HEK293 (cell line): ENCODE measurements at regions not wholly inside any gene's neighbourhood (a gene's known extent, or its start where the extent isn't known, plus 50 kb on each side); places are given as distances from the start of the nearest gene placed in this dataset.

ENCODE experiments used
- CTCF ChIA-PET: fragments of 350-600 bp; formaldehyde crosslinking; extraction: SDS; loops from one replicate; lab custom pipeline; 2021; ENCODE audit warnings: antibody characterized with exemption; lab: Yijun Ruan, JAX
- POLR2A ChIA-PET: fragments of 300-600 bp; formaldehyde crosslinking; extraction: SDS; loops from one replicate; lab custom pipeline; 2020; ENCODE audit warnings: antibody characterized with exemption, inconsistent platforms; lab: Yijun Ruan, JAX
- H3K27ac ChIP-seq: fragments of 200-500 bp; sonication (Bioruptor generic); 2 replicates; pipeline ENCODE4 v1.5.1; 2014; ENCODE audit warnings: low read depth, low read length, control low read depth, inconsistent platforms; ENCODE audit errors: extremely low read depth
- H3K36me3 ChIP-seq, 2 experiments: fragments of 200-500 bp in 1 of 2; sonication (Bioruptor generic) in 1 of 2; 1 replicate in 1 of 2; 2 replicates in 1 of 2; pipeline ENCODE4 v1.5.1; 2014 to 2017; ENCODE audit warnings: inconsistent platforms in 2 of 2, low read length in 2 of 2; ENCODE audit not compliant: control insufficient read depth in 2 of 2, insufficient read depth in 1 of 2
- H3K4me1 ChIP-seq: fragments of 200-500 bp; sonication (Bioruptor generic); 2 replicates; pipeline ENCODE4 v1.5.1; 2014; ENCODE audit warnings: mild to moderate bottlenecking, low read length, inconsistent platforms; ENCODE audit not compliant: control insufficient read depth, insufficient read depth
- H3K4me3 ChIP-seq: 2 replicates; pipeline ENCODE4 v1.5.1; 2011; ENCODE audit warnings: low read depth, mild to moderate bottlenecking, control low read depth, low read length, moderate library complexity
- H3K9me3 ChIP-seq: fragments of 200-500 bp; sonication (Bioruptor generic); 2 replicates; pipeline ENCODE4 v1.5.1; 2014; ENCODE audit warnings: low read depth, low read length, inconsistent platforms; ENCODE audit not compliant: control insufficient read depth, insufficient read depth
- EGR2 ChIP-seq: fragments of 450-650 bp; formaldehyde crosslinking; IDR thresholded peaks from 2 replicates; pipeline ENCODE4 v1.5.1; 2016; ENCODE audit warnings: low read depth, missing biosample characterization, missing genetic modification characterization
- MZF1 ChIP-seq: fragments of 450-650 bp; formaldehyde crosslinking; IDR thresholded peaks from 2 replicates; pipeline ENCODE4 v1.5.1; 2017; ENCODE audit warnings: missing biosample characterization, missing genetic modification characterization, borderline replicate concordance
- SCRT1 ChIP-seq: fragments of 450-650 bp; formaldehyde crosslinking; IDR thresholded peaks from 2 replicates; pipeline ENCODE4 v1.5.1; 2016; ENCODE audit warnings: missing biosample characterization, missing genetic modification characterization, borderline replicate concordance
- SCRT2 ChIP-seq: fragments of 450-650 bp; formaldehyde crosslinking; IDR thresholded peaks from 2 replicates; pipeline ENCODE4 v1.5.1; 2016; ENCODE audit warnings: missing biosample characterization, missing genetic modification characterization
- ZBTB10 ChIP-seq: fragments of 450-650 bp; formaldehyde crosslinking; IDR thresholded peaks from 2 replicates; pipeline ENCODE4 v1.5.1; 2016; ENCODE audit warnings: missing biosample characterization, missing genetic modification characterization
- ZFP3 ChIP-seq: fragments of 450-650 bp; formaldehyde crosslinking; IDR thresholded peaks from 2 replicates; pipeline ENCODE4 v1.5.1; 2016; ENCODE audit warnings: low read depth, missing biosample characterization, missing genetic modification characterization
- ZNF214 ChIP-seq: fragments of 450-650 bp; formaldehyde crosslinking; IDR thresholded peaks from 2 replicates; pipeline ENCODE4 v1.5.1; 2017; ENCODE audit warnings: missing biosample characterization, mild to moderate bottlenecking, missing genetic modification characterization, borderline replicate concordance
- ZNF239 ChIP-seq: fragments of 450-650 bp; formaldehyde crosslinking; IDR thresholded peaks from 2 replicates; pipeline ENCODE4 v1.5.1; 2016; ENCODE audit warnings: missing biosample characterization, missing genetic modification characterization
- ZNF324 ChIP-seq: fragments of 450-650 bp; formaldehyde crosslinking; IDR thresholded peaks from 2 replicates; pipeline ENCODE4 v1.5.1; 2016; ENCODE audit warnings: missing biosample characterization, missing genetic modification characterization
- ZNF37A ChIP-seq: fragments of 450-650 bp; IDR thresholded peaks from 2 replicates; pipeline ENCODE4 v1.5.1; 2018; ENCODE audit warnings: missing biosample characterization, missing genetic modification characterization
- ZNF416 ChIP-seq: fragments of 450-650 bp; formaldehyde crosslinking; IDR thresholded peaks from 2 replicates; pipeline ENCODE4 v1.5.1; 2016; ENCODE audit warnings: missing biosample characterization, missing genetic modification characterization
- ZNF473 ChIP-seq: fragments of 450-650 bp; formaldehyde crosslinking; IDR thresholded peaks from 2 replicates; pipeline ENCODE4 v1.5.1; 2017; ENCODE audit warnings: missing biosample characterization, missing genetic modification characterization
- ZNF510 ChIP-seq: fragments of 450-650 bp; formaldehyde crosslinking; IDR thresholded peaks from 2 replicates; pipeline ENCODE4 v1.5.1; 2018; ENCODE audit warnings: mild to moderate bottlenecking, missing genetic modification characterization, missing biosample characterization; ENCODE audit not compliant: insufficient replicate concordance
- ZNF518A ChIP-seq: fragments of 450-650 bp; formaldehyde crosslinking; conservative IDR thresholded peaks from 2 replicates; pipeline ENCODE4 v1.5.1; 2016; ENCODE audit warnings: low read depth, missing biosample characterization, missing genetic modification characterization
- ZNF529 ChIP-seq: fragments of 450-650 bp; formaldehyde crosslinking; IDR thresholded peaks from 2 replicates; pipeline ENCODE4 v1.5.1; 2017; ENCODE audit warnings: missing genetic modification characterization, missing biosample characterization; ENCODE audit not compliant: insufficient replicate concordance
- ZNF600 ChIP-seq: fragments of 450-650 bp; formaldehyde crosslinking; IDR thresholded peaks from 2 replicates; pipeline ENCODE4 v1.5.1; 2016; ENCODE audit warnings: missing biosample characterization, missing genetic modification characterization
- ZNF701 ChIP-seq: fragments of 450-650 bp; formaldehyde crosslinking; IDR thresholded peaks from 2 replicates; pipeline ENCODE4 v1.5.1; 2016; ENCODE audit warnings: missing biosample characterization, missing genetic modification characterization
- ZSCAN16 ChIP-seq: fragments of 450-650 bp; formaldehyde crosslinking; IDR thresholded peaks from 2 replicates; pipeline ENCODE4 v1.5.1; 2016; ENCODE audit warnings: missing biosample characterization, missing genetic modification characterization
- ZSCAN18 ChIP-seq: fragments of 450-650 bp; formaldehyde crosslinking; IDR thresholded peaks from 2 replicates; pipeline ENCODE4 v1.5.1; 2016; ENCODE audit warnings: missing biosample characterization, missing genetic modification characterization
- ZSCAN5A ChIP-seq: fragments of 450-650 bp; formaldehyde crosslinking; IDR thresholded peaks from 2 replicates; pipeline ENCODE4 v1.5.1; 2016; ENCODE audit warnings: missing biosample characterization, missing genetic modification characterization

- H3K27ac ChIP-seq, result no peak overlapping the region
- no peak overlapping the region for H3K4me3 ChIP-seq
- ChIA-PET POLR2A (no interaction called here), CTCF (no interaction called here)
- H3K36me3 ChIP-seq, result no peaks in the 10 kb centered on the region
- no peaks in the 10 kb centered on the region for H3K4me1 ChIP-seq
- TF ChIP-seq ZNF239, result no peak
- TF ChIP-seq EGR2, result no peak
- TF ChIP-seq ZNF324 (tag by site-specific recombination), result no peak
- TF ChIP-seq ZNF37A (tag by site-specific recombination), result no peak
- no peak for TF ChIP-seq SCRT1
- TF ChIP-seq ZNF529, result no peak
- no peak for TF ChIP-seq ZSCAN5A (tag by site-specific recombination)
- TF ChIP-seq SCRT2 (tag by site-specific recombination), result no peak
- TF ChIP-seq ZNF473 (tag by site-specific recombination), result no peak
- no peak for TF ChIP-seq ZBTB10 (tag by site-specific recombination)
- no peak for TF ChIP-seq ZSCAN16 (tag by site-specific recombination)
- no peak for TF ChIP-seq ZNF701 (tag by site-specific recombination)
- TF ChIP-seq MZF1 (tag by site-specific recombination), result no peak
- TF ChIP-seq ZNF214, result no peak
- no peak for TF ChIP-seq ZNF510 (tag by site-specific recombination)
- TF ChIP-seq ZNF600 (tag by site-specific recombination), result no peak
- TF ChIP-seq ZNF416, result no peak
- no peak for TF ChIP-seq ZSCAN18 (tag by site-specific recombination)
- no peak for TF ChIP-seq ZNF518A (tag by site-specific recombination)
- TF ChIP-seq ZFP3 (tag by site-specific recombination), result no peak
- no peaks in the 10 kb centered on the region for H3K9me3 ChIP-seq
Measured at GRCh38 chr12:91825999-91826398, 319.6 kb downstream of the BTG1 start.
